Liver (tissue), 8 donors: ENCODE measurements at regions not wholly inside any gene's neighbourhood (a gene's known extent, or its start where the extent isn't known, plus 50 kb on each side); places are given as distances from the start of the nearest gene placed in this dataset.

Experiments used
- DNase-seq: peaks from one replicate; pipeline ENCODE4 v3.0.0-alpha.2; 2017; ENCODE audit warnings: low spot score
- H3K27ac ChIP-seq, 2 donors: one replicate each; pipeline ENCODE4 v1.7.0; 2013; ENCODE audit warnings: inconsistent platforms in 2 of 2, low read length in 2 of 2, control low read depth in 1 of 2, low read depth in 1 of 2, mild to moderate bottlenecking in 1 of 2
- H3K27me3 ChIP-seq, 4 donors: one replicate each; pipeline versions ENCODE4 v1.6.1 to v1.7.0; 2013; ENCODE audit warnings: low read length in 3 of 4, inconsistent platforms in 1 of 4, mild to moderate bottlenecking in 1 of 4, moderate library complexity in 1 of 4; ENCODE audit not compliant: control insufficient read depth in 4 of 4, insufficient read depth in 4 of 4
- H3K36me3 ChIP-seq, 4 donors: one replicate each; pipeline versions ENCODE4 v1.6.1 to v1.7.0; 2013; ENCODE audit warnings: low read length in 3 of 4, mild to moderate bottlenecking in 3 of 4, low read depth in 1 of 4, moderate library complexity in 1 of 4; ENCODE audit not compliant: control insufficient read depth in 4 of 4, insufficient read depth in 3 of 4
- H3K4me1 ChIP-seq, 4 donors: one replicate each; pipeline versions ENCODE4 v1.6.1 to v1.7.0; 2013; ENCODE audit warnings: low read length in 3 of 4, mild to moderate bottlenecking in 3 of 4, moderate library complexity in 1 of 4; ENCODE audit not compliant: control insufficient read depth in 4 of 4, insufficient read depth in 4 of 4
- H3K4me3 ChIP-seq, 3 donors: one replicate each; pipeline versions ENCODE4 v1.6.1 to v1.7.0; 2013; ENCODE audit warnings: low read length in 3 of 3, control low read depth in 1 of 3, low read depth in 1 of 3, mild to moderate bottlenecking in 1 of 3
- H3K9ac ChIP-seq, 2 donors: one replicate each; pipeline ENCODE4 v1.7.0; 2013; ENCODE audit warnings: low read length in 2 of 2, mild to moderate bottlenecking in 2 of 2, moderate library complexity in 2 of 2, control low read depth in 1 of 2, low read depth in 1 of 2
- H3K9me3 ChIP-seq, 4 donors: one replicate each; pipeline versions ENCODE4 v1.6.1 to v1.7.0; 2013; ENCODE audit warnings: low read length in 3 of 4; ENCODE audit not compliant: control insufficient read depth in 4 of 4
- ATF3 ChIP-seq: IDR thresholded peaks from 2 replicates; pipeline ENCODE4 v1.6.1; 2016; ENCODE audit warnings: antibody characterized with exemption
- CTCF ChIP-seq: fragments of 150-350 bp; IDR thresholded peaks from 2 replicates; pipeline ENCODE4 v1.5.1; 2017; ENCODE audit warnings: improper control_type of control experiment, low read depth, low read length; ENCODE audit not compliant: missing input control
- EGR1 ChIP-seq, 2 donors: IDR thresholded peaks; 2 replicates each; pipeline ENCODE4 v1.6.1; 2016 to 2018; ENCODE audit warnings: antibody characterized with exemption in 2 of 2, low read depth in 2 of 2
- FOXA2 ChIP-seq: IDR thresholded peaks from 2 replicates; pipeline ENCODE4 v1.6.1; 2016; ENCODE audit warnings: antibody characterized with exemption
- GABPA ChIP-seq, 2 donors: IDR thresholded peaks in 1 of 2; conservative IDR thresholded peaks in 1 of 2; 2 replicates each; pipeline ENCODE4 v1.6.1; 2016; ENCODE audit warnings: antibody characterized with exemption in 2 of 2, mild to moderate bottlenecking in 1 of 2, moderate library complexity in 1 of 2
- HNF4A ChIP-seq, 2 donors: conservative IDR thresholded peaks; 2 replicates each; pipeline ENCODE4 v1.6.1; 2016; ENCODE audit warnings: antibody characterized with exemption in 2 of 2, mild to moderate bottlenecking in 2 of 2
- HNF4G ChIP-seq: IDR thresholded peaks from 2 replicates; pipeline ENCODE4 v1.6.1; 2016; ENCODE audit warnings: antibody characterized with exemption
- JUND ChIP-seq, 2 donors: IDR thresholded peaks; 2 replicates each; pipeline ENCODE4 v1.6.1; 2016; ENCODE audit warnings: antibody characterized with exemption in 2 of 2
- MAX ChIP-seq: IDR thresholded peaks from 2 replicates; pipeline ENCODE4 v1.6.1; 2016; ENCODE audit warnings: antibody characterized with exemption
- NR2F2 ChIP-seq: IDR thresholded peaks from 2 replicates; pipeline ENCODE4 v1.6.1; 2016; ENCODE audit warnings: antibody characterized with exemption
- RAD21 ChIP-seq, 2 donors: IDR thresholded peaks; 2 replicates each; pipeline ENCODE4 v1.6.1; 2016; ENCODE audit warnings: antibody characterized with exemption in 2 of 2, mild to moderate bottlenecking in 2 of 2
- REST ChIP-seq: IDR thresholded peaks from 2 replicates; pipeline ENCODE4 v1.6.1; 2016; ENCODE audit warnings: antibody characterized with exemption, mild to moderate bottlenecking
- RXRA ChIP-seq, 2 donors: IDR thresholded peaks; 2 replicates each; pipeline ENCODE4 v1.6.1; 2017 to 2018; ENCODE audit warnings: antibody characterized with exemption in 2 of 2, mild to moderate bottlenecking in 1 of 2
- SP1 ChIP-seq: IDR thresholded peaks from 2 replicates; pipeline ENCODE4 v1.6.1; 2018; ENCODE audit warnings: antibody characterized with exemption, mild to moderate bottlenecking
- TAF1 ChIP-seq: conservative IDR thresholded peaks from 2 replicates; pipeline ENCODE4 v1.6.1; 2016; ENCODE audit warnings: antibody characterized with exemption, mild to moderate bottlenecking
- YY1 ChIP-seq: IDR thresholded peaks from 2 replicates; pipeline ENCODE4 v1.6.1; 2016; ENCODE audit warnings: antibody characterized with exemption, mild to moderate bottlenecking
- ZBTB33 ChIP-seq: IDR thresholded peaks from 2 replicates; pipeline ENCODE4 v1.6.1; 2016; ENCODE audit warnings: antibody characterized with exemption
- WGBS: extraction: QIAGEN DNeasy Blood & Tissue Kit; methylation state at CpG from one replicate; pipeline ENCODE4 v1.1.7; 2013; 5-methylcytosine and 5-hydroxymethylcytosine counted together
- donor health status: healthy.
- donor health status: healthy.
- donor health status: healthy.
- donor health status: healthy.
- donor health status: healthy.

- H3K4me1 ChIP-seq, result no peaks in the 10 kb centered on the region
- H3K9me3 ChIP-seq, result no peaks in the 10 kb centered on the region
- no peaks in the 10 kb centered on the region for H3K27me3 ChIP-seq
- DNase-seq, result no peak
- TF ChIP-seq SP1, result no peak
- peak; percentile 84 for TF ChIP-seq NR2F2
- 28% methylated on average over 4 of the region's 4 CpGs for WGBS
- H3K36me3 ChIP-seq, result no peaks in the 10 kb centered on the region
- H3K27ac ChIP-seq, result no peak overlapping the region
- H3K9ac ChIP-seq, result no peak overlapping the region
- no peak overlapping the region for H3K4me3 ChIP-seq
Observed at GRCh38 chrX:81355436-81355835, 153.5 kb downstream of the SH3BGRL start.

- 62% methylated on average over 3 of the region's 3 CpGs for WGBS
- TF ChIP-seq JUND (IDR thresholded peaks at IDR 0.05) (no peak), GABPA (IDR thresholded peaks at IDR 0.05 in 1 of 2, conservative IDR thresholded peaks at IDR 0.05 in 1 of 2) (no peak), EGR1 (IDR thresholded peaks at IDR 0.05; ENCODE audit: low read depth in 2 of 2) (no peak), YY1 (no peak), CTCF (no peak), HNF4G (no peak), MAX (no peak), FOXA2 (no peak), RXRA (IDR thresholded peaks at IDR 0.05) (no peak)
- Histone ChIP-seq H3K4me3 (no peak overlapping the region), H3K9me3 (no peaks in the 10 kb centered on the region), H3K36me3 (no peaks in the 10 kb centered on the region), H3K9ac (no peak overlapping the region), H3K4me1 (no peaks in the 10 kb centered on the region), H3K27ac (no peak overlapping the region), H3K27me3 (no peaks in the 10 kb centered on the region)
- no peak for DNase-seq
Observed at GRCh38 chrX:81367291-81367690, 165.4 kb downstream of the SH3BGRL start.

GRCh38 chrX:81377329-81377728 lies 175.4 kb downstream of the SH3BGRL start:
- DNase-seq, result no peak

More at GRCh38 chrX:81377329-81377728, 175.4 kb downstream of the SH3BGRL start:
- Histone ChIP-seq H3K27ac (no peak overlapping the region), H3K4me3 (no peak overlapping the region), H3K27me3 (no peaks in the 10 kb centered on the region), H3K9me3 (no peaks in the 10 kb centered on the region), H3K4me1 (no peaks in the 10 kb centered on the region), H3K36me3 (no peaks in the 10 kb centered on the region), H3K9ac (no peak overlapping the region)
- peak; percentile 66 to 76 for TF ChIP-seq RAD21 (IDR thresholded peaks at IDR 0.05)
- TF ChIP-seq JUND (IDR thresholded peaks at IDR 0.05), result no peak
- TF ChIP-seq RXRA (IDR thresholded peaks at IDR 0.05), result no peak
- TF ChIP-seq FOXA2, result no peak
- no peak for TF ChIP-seq MAX
- no peak for TF ChIP-seq EGR1 (IDR thresholded peaks at IDR 0.05; ENCODE audit: low read depth in 2 of 2)
- TF ChIP-seq CTCF, result peak; percentile 46
- TF ChIP-seq ATF3, result no peak
- no peak for TF ChIP-seq YY1
- no peak for TF ChIP-seq HNF4A (conservative IDR thresholded peaks at IDR 0.05)
- TF ChIP-seq ZBTB33, result no peak
- no peak for TF ChIP-seq REST
- no peak for TF ChIP-seq TAF1
- no peak for TF ChIP-seq NR2F2
- TF ChIP-seq SP1, result no peak
- WGBS, result 18% methylated on average over 2 of the region's 2 CpGs
